ENCODE measurements at regions not wholly inside any gene's neighbourhood (a gene's known extent, or its start where the extent isn't known, plus 50 kb on each side); places are given as distances from the start of the nearest gene placed in this dataset.
"Not testable (repeated sequence)": the region's sequence is repeated elsewhere in the genome, so short reads cannot be mapped to it uniquely, and the experiment has no call there.

GRCh38 chr3:65138556-65138955 is 450.8 kb upstream of the ADAMTS9 start:
- Histone ChIP-seq H3K9me3 (ENCODE audit: control insufficient read depth, low read length) (no peaks in the 10 kb centered on the region), H3K4me1 (ENCODE audit: control insufficient read depth, insufficient read depth, low read length) (peaks cover 13% of the 10 kb centered on the region), H3K27me3 (ENCODE audit: control insufficient read depth, insufficient read depth, low read length, poor library complexity, severe bottlenecking) (no peaks in the 10 kb centered on the region), H3K36me3 (ENCODE audit: control insufficient read depth, insufficient read depth, low read length) (no peaks in the 10 kb centered on the region), H3K4me3 (ENCODE audit: low read length) (no peak overlapping the region), H3K27ac (ENCODE audit: low read depth, low read length) (no peak overlapping the region), H3K9ac (ENCODE audit: extremely low read depth, low read length, poor library complexity, severe bottlenecking) (no peak overlapping the region)
- peaks cover 26% of the 10 kb centered on the region for H3K4me1 Mint-ChIP-seq
- H3K36me3 Mint-ChIP-seq (ENCODE audit: low read depth), result no peaks in the 10 kb centered on the region
- no peak overlapping the region for H3K27ac Mint-ChIP-seq
- H3K4me3 Mint-ChIP-seq, result no peak overlapping the region
- no peak for TF ChIP-seq CTCF (conservative IDR thresholded peaks at IDR 0.05)
- DNase-seq, result no peak
- 86 to 95% methylated on average over 1 to 3 of the region's 3 CpGs for WGBS, 2 experiments (ENCODE audit: insufficient coverage in 1 of 2, insufficient read length in 1 of 2)
- H3K9me3 Mint-ChIP-seq, result no peaks in the 10 kb centered on the region
- H3K27me3 Mint-ChIP-seq (ENCODE audit: insufficient read depth), result peaks cover 2% of the 10 kb centered on the region

- not testable (repeated sequence) for H3K4me1 Mint-ChIP-seq; H3K9ac ChIP-seq (ENCODE audit: extremely low read depth, low read length, poor library complexity, severe bottlenecking); H3K36me3 ChIP-seq (ENCODE audit: control insufficient read depth, insufficient read depth, low read length); H3K4me3 ChIP-seq (ENCODE audit: low read length); H3K27ac Mint-ChIP-seq; H3K9me3 ChIP-seq (ENCODE audit: control insufficient read depth, low read length); DNase-seq; H3K9me3 Mint-ChIP-seq; H3K4me3 Mint-ChIP-seq; H3K27me3 Mint-ChIP-seq (ENCODE audit: insufficient read depth); H3K27me3 ChIP-seq (ENCODE audit: control insufficient read depth, insufficient read depth, low read length, poor library complexity, severe bottlenecking); H3K27ac ChIP-seq (ENCODE audit: low read depth, low read length); H3K36me3 Mint-ChIP-seq (ENCODE audit: low read depth); H3K4me1 ChIP-seq (ENCODE audit: control insufficient read depth, insufficient read depth, low read length)
- WGBS, 2 experiments (ENCODE audit: insufficient coverage in 1 of 2, insufficient read length in 1 of 2), result 74 to 79% methylated on average over 2 to 3 of the region's 3 CpGs
These were observed 446.0 kb upstream of the ADAMTS9 start for GRCh38 chr3:65133752-65134151.

GRCh38 chr3:65130782-65131181 is 443.0 kb upstream of the ADAMTS9 start:
- no peaks in the 10 kb centered on the region for H3K36me3 ChIP-seq (ENCODE audit: control insufficient read depth, insufficient read depth, low read length)
- TF ChIP-seq CTCF (conservative IDR thresholded peaks at IDR 0.05), result no peak
- no peaks in the 10 kb centered on the region for H3K27me3 ChIP-seq (ENCODE audit: control insufficient read depth, insufficient read depth, low read length, poor library complexity, severe bottlenecking)
- Mint-ChIP-seq H3K4me3 (no peak overlapping the region), H3K27me3 (ENCODE audit: insufficient read depth) (no peaks in the 10 kb centered on the region), H3K36me3 (ENCODE audit: low read depth) (no peaks in the 10 kb centered on the region), H3K4me1 (peaks cover 10% of the 10 kb centered on the region), H3K27ac (no peak overlapping the region), H3K9me3 (no peaks in the 10 kb centered on the region)
- H3K9ac ChIP-seq (ENCODE audit: extremely low read depth, low read length, poor library complexity, severe bottlenecking), result no peak overlapping the region
- H3K9me3 ChIP-seq (ENCODE audit: control insufficient read depth, low read length), result no peaks in the 10 kb centered on the region
- H3K27ac ChIP-seq (ENCODE audit: low read depth, low read length), result no peak overlapping the region
- H3K4me1 ChIP-seq (ENCODE audit: control insufficient read depth, insufficient read depth, low read length), result no peaks in the 10 kb centered on the region
- no peak for DNase-seq
- 95 to 100% methylated on average over 2 to 4 of the region's 4 CpGs for WGBS, 2 experiments (ENCODE audit: insufficient coverage in 1 of 2, insufficient read length in 1 of 2)
- H3K4me3 ChIP-seq (ENCODE audit: low read length), result no peak overlapping the region

- peaks cover 10% of the 10 kb centered on the region for H3K4me1 Mint-ChIP-seq
- no peaks in the 10 kb centered on the region for H3K36me3 ChIP-seq (ENCODE audit: control insufficient read depth, insufficient read depth, low read length)
- no peaks in the 10 kb centered on the region for H3K36me3 Mint-ChIP-seq (ENCODE audit: low read depth)
- H3K4me1 ChIP-seq (ENCODE audit: control insufficient read depth, insufficient read depth, low read length), result no peaks in the 10 kb centered on the region
- WGBS, 2 experiments (ENCODE audit: insufficient coverage in 1 of 2, insufficient read length in 1 of 2), result 67 to 76% methylated on average over 4 to 6 of the region's 6 CpGs
- H3K9ac ChIP-seq (ENCODE audit: extremely low read depth, low read length, poor library complexity, severe bottlenecking), result no peak overlapping the region
- no peak overlapping the region for H3K4me3 Mint-ChIP-seq
- no peak overlapping the region for H3K27ac ChIP-seq (ENCODE audit: low read depth, low read length)
- DNase-seq, result no peak
- no peaks in the 10 kb centered on the region for H3K9me3 ChIP-seq (ENCODE audit: control insufficient read depth, low read length)
- peaks cover 3% of the 10 kb centered on the region for H3K9me3 Mint-ChIP-seq
- no peak overlapping the region for H3K4me3 ChIP-seq (ENCODE audit: low read length)
- no peaks in the 10 kb centered on the region for H3K27me3 ChIP-seq (ENCODE audit: control insufficient read depth, insufficient read depth, low read length, poor library complexity, severe bottlenecking)
- no peaks in the 10 kb centered on the region for H3K27me3 Mint-ChIP-seq (ENCODE audit: insufficient read depth)
- no peak overlapping the region for H3K27ac Mint-ChIP-seq
- no peak for TF ChIP-seq CTCF (conservative IDR thresholded peaks at IDR 0.05)
These were observed 440.5 kb upstream of the ADAMTS9 start for GRCh38 chr3:65128346-65128745.

All from endodermal cell (in vitro differentiated cells).